ENCODE measurements at regions not wholly inside any gene's neighbourhood (a gene's known extent, or its start where the extent isn't known, plus 50 kb on each side); places are given as distances from the start of the nearest gene placed in this dataset.
A peak's percentile ranks its signal among the peaks of the same experiment; 100 is the strongest.

DNA sequence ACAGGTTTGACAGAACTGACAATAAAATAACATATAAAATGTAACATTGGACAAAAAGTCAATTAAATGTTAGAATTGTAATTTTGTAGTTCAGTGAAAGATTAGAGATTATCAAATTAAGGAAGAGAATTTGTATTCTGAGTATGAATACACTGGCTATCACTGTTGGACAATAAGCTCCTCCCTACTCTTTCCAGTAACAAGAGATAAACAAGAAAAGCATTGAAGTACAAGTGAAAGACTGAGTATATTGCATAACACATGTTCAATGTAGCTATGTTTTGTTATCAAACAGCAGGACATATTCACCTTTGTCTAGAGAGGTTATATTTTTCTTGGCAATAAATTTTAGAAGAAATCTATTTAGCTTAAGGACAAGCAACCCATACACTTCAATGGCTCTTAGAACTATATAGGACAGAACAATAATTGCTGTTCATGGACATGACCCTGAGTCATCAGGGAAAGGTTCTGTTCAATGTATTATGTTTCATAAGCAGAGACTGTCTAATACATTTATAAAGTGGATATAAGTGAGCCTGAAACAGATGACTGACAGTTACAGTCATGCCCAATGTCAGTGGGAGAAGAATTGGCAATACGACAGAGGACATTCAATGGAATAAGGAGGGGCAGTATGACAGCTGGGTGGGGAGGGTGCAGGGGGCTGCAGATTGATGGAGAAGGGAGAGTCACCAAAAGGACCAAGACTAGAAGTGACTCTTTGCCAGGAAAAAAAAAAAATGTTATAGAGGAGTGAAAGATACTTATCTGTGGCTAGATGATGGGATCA is 520.4 kb downstream of the FRK start:
- H2AFZ ChIP-seq = no peak overlapping the region
- H3K27me3 ChIP-seq (ENCODE audit: insufficient read depth) = no peaks in the 10 kb centered on the region
- no peaks in the 10 kb centered on the region for H3F3A ChIP-seq (replicated peaks; ENCODE audit: low read depth)
- no peak overlapping the region for H3K4me3 ChIP-seq
- ATAC-seq (no peak), DNase-seq (ENCODE audit: low spot score) (no peak)
- H4K20me1 ChIP-seq (replicated peaks; ENCODE audit: insufficient read depth) = no peaks in the 10 kb centered on the region
- Mint-ChIP-seq H3K27ac (0 out of 2 replicates have a peak overlapping the region, but pooled peaks have one; percentile 65), H3K4me3 (no peak overlapping the region), H3K9me3 (no peaks in the 10 kb centered on the region; the same call in 2 of the 3 replicates), H3K27me3 (ENCODE audit: insufficient read depth, low read depth, poor library complexity) (no peaks in the 10 kb centered on the region), H3K36me3 (ENCODE audit: low read depth) (no peaks in the 10 kb centered on the region), H3K4me1 (peaks cover 17% of the 10 kb centered on the region; the same call in 2 of the 3 replicates)
- peaks cover 7% of the 10 kb centered on the region; the same call in 1 of the 2 replicates for H3K9me2 ChIP-seq (ENCODE audit: insufficient read depth)
- no peak for TF ChIP-seq NANOG (IDR thresholded peaks at IDR 0.05; ENCODE audit: borderline replicate concordance)
- no peak for TF ChIP-seq EZH2phosphoT487 (IDR thresholded peaks at IDR 0.05; ENCODE audit: unreplicated experiment)
- TF ChIP-seq EZH2 (IDR thresholded peaks at IDR 0.05; ENCODE audit: low read depth, unreplicated experiment) = no peak
- no peak for TF ChIP-seq JUNB (IDR thresholded peaks at IDR 0.05; ENCODE audit: unreplicated experiment)
- TF ChIP-seq CREB1 (CRISPR knock-in tag; IDR thresholded peaks at IDR 0.05; ENCODE audit: low read depth) = no peak
- TF ChIP-seq, protein P1, sequence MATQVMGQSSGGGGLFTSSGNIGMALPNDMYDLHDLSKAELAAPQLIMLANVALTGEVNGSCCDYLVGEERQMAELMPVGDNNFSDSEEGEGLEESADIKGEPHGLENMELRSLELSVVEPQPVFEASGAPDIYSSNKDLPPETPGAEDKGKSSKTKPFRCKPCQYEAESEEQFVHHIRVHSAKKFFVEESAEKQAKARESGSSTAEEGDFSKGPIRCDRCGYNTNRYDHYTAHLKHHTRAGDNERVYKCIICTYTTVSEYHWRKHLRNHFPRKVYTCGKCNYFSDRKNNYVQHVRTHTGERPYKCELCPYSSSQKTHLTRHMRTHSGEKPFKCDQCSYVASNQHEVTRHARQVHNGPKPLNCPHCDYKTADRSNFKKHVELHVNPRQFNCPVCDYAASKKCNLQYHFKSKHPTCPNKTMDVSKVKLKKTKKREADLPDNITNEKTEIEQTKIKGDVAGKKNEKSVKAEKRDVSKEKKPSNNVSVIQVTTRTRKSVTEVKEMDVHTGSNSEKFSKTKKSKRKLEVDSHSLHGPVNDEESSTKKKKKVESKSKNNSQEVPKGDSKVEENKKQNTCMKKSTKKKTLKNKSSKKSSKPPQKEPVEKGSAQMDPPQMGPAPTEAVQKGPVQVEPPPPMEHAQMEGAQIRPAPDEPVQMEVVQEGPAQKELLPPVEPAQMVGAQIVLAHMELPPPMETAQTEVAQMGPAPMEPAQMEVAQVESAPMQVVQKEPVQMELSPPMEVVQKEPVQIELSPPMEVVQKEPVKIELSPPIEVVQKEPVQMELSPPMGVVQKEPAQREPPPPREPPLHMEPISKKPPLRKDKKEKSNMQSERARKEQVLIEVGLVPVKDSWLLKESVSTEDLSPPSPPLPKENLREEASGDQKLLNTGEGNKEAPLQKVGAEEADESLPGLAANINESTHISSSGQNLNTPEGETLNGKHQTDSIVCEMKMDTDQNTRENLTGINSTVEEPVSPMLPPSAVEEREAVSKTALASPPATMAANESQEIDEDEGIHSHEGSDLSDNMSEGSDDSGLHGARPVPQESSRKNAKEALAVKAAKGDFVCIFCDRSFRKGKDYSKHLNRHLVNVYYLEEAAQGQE (IDR thresholded peaks at IDR 0.05; ENCODE audit: unreplicated experiment) = no peak
- TF ChIP-seq, protein P2, sequence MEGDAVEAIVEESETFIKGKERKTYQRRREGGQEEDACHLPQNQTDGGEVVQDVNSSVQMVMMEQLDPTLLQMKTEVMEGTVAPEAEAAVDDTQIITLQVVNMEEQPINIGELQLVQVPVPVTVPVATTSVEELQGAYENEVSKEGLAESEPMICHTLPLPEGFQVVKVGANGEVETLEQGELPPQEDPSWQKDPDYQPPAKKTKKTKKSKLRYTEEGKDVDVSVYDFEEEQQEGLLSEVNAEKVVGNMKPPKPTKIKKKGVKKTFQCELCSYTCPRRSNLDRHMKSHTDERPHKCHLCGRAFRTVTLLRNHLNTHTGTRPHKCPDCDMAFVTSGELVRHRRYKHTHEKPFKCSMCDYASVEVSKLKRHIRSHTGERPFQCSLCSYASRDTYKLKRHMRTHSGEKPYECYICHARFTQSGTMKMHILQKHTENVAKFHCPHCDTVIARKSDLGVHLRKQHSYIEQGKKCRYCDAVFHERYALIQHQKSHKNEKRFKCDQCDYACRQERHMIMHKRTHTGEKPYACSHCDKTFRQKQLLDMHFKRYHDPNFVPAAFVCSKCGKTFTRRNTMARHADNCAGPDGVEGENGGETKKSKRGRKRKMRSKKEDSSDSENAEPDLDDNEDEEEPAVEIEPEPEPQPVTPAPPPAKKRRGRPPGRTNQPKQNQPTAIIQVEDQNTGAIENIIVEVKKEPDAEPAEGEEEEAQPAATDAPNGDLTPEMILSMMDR (conservative IDR thresholded peaks at IDR 0.05; ENCODE audit: low read depth in 2 of 2) = no peak
- no peak for TF ChIP-seq ZNF114 (CRISPR knock-in tag; IDR thresholded peaks at IDR 0.05)
- no peak for TF ChIP-seq STAT1 (IDR thresholded peaks at IDR 0.05; ENCODE audit: unreplicated experiment)
- TF ChIP-seq, protein P3, sequence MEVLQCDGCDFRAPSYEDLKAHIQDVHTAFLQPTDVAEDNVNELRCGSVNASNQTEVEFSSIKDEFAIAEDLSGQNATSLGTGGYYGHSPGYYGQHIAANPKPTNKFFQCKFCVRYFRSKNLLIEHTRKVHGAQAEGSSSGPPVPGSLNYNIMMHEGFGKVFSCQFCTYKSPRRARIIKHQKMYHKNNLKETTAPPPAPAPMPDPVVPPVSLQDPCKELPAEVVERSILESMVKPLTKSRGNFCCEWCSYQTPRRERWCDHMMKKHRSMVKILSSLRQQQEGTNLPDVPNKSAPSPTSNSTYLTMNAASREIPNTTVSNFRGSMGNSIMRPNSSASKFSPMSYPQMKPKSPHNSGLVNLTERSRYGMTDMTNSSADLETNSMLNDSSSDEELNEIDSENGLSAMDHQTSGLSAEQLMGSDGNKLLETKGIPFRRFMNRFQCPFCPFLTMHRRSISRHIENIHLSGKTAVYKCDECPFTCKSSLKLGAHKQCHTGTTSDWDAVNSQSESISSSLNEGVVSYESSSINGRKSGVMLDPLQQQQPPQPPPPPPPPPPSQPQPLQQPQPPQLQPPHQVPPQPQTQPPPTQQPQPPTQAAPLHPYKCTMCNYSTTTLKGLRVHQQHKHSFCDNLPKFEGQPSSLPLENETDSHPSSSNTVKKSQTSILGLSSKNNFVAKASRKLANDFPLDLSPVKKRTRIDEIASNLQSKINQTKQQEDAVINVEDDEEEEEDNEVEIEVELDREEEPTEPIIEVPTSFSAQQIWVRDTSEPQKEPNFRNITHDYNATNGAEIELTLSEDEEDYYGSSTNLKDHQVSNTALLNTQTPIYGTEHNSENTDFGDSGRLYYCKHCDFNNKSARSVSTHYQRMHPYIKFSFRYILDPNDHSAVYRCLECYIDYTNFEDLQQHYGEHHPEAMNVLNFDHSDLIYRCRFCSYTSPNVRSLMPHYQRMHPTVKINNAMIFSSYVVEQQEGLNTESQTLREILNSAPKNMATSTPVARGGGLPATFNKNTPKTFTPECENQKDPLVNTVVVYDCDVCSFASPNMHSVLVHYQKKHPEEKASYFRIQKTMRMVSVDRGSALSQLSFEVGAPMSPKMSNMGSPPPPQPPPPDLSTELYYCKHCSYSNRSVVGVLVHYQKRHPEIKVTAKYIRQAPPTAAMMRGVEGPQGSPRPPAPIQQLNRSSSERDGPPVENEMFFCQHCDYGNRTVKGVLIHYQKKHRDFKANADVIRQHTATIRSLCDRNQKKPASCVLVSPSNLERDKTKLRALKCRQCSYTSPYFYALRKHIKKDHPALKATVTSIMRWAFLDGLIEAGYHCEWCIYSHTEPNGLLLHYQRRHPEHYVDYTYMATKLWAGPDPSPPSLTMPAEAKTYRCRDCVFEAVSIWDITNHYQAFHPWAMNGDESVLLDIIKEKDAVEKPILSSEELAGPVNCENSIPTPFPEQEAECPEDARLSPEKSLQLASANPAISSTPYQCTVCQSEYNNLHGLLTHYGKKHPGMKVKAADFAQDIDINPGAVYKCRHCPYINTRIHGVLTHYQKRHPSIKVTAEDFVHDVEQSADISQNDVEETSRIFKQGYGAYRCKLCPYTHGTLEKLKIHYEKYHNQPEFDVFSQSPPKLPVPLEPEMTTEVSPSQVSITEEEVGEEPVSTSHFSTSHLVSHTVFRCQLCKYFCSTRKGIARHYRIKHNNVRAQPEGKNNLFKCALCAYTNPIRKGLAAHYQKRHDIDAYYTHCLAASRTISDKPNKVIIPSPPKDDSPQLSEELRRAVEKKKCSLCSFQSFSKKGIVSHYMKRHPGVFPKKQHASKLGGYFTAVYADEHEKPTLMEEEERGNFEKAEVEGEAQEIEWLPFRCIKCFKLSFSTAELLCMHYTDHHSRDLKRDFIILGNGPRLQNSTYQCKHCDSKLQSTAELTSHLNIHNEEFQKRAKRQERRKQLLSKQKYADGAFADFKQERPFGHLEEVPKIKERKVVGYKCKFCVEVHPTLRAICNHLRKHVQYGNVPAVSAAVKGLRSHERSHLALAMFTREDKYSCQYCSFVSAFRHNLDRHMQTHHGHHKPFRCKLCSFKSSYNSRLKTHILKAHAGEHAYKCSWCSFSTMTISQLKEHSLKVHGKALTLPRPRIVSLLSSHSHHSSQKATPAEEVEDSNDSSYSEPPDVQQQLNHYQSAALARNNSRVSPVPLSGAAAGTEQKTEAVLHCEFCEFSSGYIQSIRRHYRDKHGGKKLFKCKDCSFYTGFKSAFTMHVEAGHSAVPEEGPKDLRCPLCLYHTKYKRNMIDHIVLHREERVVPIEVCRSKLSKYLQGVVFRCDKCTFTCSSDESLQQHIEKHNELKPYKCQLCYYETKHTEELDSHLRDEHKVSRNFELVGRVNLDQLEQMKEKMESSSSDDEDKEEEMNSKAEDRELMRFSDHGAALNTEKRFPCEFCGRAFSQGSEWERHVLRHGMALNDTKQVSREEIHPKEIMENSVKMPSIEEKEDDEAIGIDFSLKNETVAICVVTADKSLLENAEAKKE (CRISPR knock-in tag; IDR thresholded peaks at IDR 0.05) = no peak
- no peak for TF ChIP-seq POLR2AphosphoS5 (IDR thresholded peaks at IDR 0.05; ENCODE audit: low read depth)
- no peak overlapping the region for H3K27ac ChIP-seq (ENCODE audit: low read depth)
- H3K4me2 ChIP-seq = no peak overlapping the region
- no peaks in the 10 kb centered on the region for H3K79me2 ChIP-seq (replicated peaks; ENCODE audit: insufficient read depth)
- no peaks in the 10 kb centered on the region for H3K36me3 ChIP-seq (ENCODE audit: insufficient read depth)
- no peaks in the 10 kb centered on the region for H3K4me1 ChIP-seq (ENCODE audit: insufficient read depth)

Measured in GM23338 (cell line).